Activated CD4-positive, alpha-beta T cell treated with anti-CD3 and anti-CD28 coated beads, Interleukin-2, amount 10 ng/mL, durations not matched to agents 7 days and 5 days (primary cell): ENCODE measurements at regions not wholly inside any gene's neighbourhood (a gene's known extent, or its start where the extent isn't known, plus 50 kb on each side); places are given as distances from the start of the nearest gene placed in this dataset.
"Not testable (repeated sequence)": the region's sequence is repeated elsewhere in the genome, so short reads cannot be mapped to it uniquely, and the experiment has no call there.

Source experiments
- CTCF ChIA-PET: fragments of 350-600 bp; sonication (Branson Sonifier 250); formaldehyde crosslinking; loops from one replicate; lab custom pipeline; 2021; ENCODE audit warnings: antibody characterized with exemption; lab: Charles Lee
- POLR2A ChIA-PET: fragments of 350-600 bp; sonication (Branson Sonifier 250); formaldehyde crosslinking; loops from one replicate; lab custom pipeline; 2021; ENCODE audit warnings: antibody characterized with exemption; lab: Charles Lee
- DNase-seq: peaks from one replicate; pipeline ENCODE4 v3.0.0-alpha.2; 2020
- H3K27ac Mint-ChIP-seq: one replicate; pipeline ENCODE4 v1.8.0; 2021; ENCODE audit warnings: mild to moderate bottlenecking, moderate library complexity, mixed read lengths
- H3K27me3 Mint-ChIP-seq: one replicate; pipeline ENCODE4 v1.8.0; 2021; ENCODE audit warnings: mixed read lengths
- H3K36me3 Mint-ChIP-seq: one replicate; pipeline ENCODE4 v1.8.0; 2021; ENCODE audit warnings: low read depth, mixed read lengths
- H3K4me1 Mint-ChIP-seq: one replicate; pipeline ENCODE4 v1.8.0; 2021; ENCODE audit warnings: mixed read lengths
- H3K4me3 Mint-ChIP-seq: one replicate; pipeline ENCODE4 v1.8.0; 2021; ENCODE audit warnings: mild to moderate bottlenecking, moderate library complexity, mixed read lengths
- H3K9me3 Mint-ChIP-seq: one replicate; pipeline ENCODE4 v1.8.0; 2021; ENCODE audit warnings: mixed read lengths

- Mint-ChIP-seq H3K4me1 (no peaks in the 10 kb centered on the region), H3K9me3 (no peaks in the 10 kb centered on the region), H3K27me3 (peaks cover 5% of the 10 kb centered on the region), H3K4me3 (no peak overlapping the region), H3K27ac (no peak overlapping the region), H3K36me3 (no peaks in the 10 kb centered on the region)
- POLR2A ChIA-PET: no interaction called here
- CTCF ChIA-PET: no interaction called here
- no peak for DNase-seq
These were observed 243.0 kb downstream of the KBTBD8 start for GRCh38 chr3:67241084-67241483.

GRCh38 chr3:67244130-67244529 is 246.0 kb downstream of the KBTBD8 start:
- no peak overlapping the region for H3K27ac Mint-ChIP-seq
- ChIA-PET POLR2A (no interaction called here), CTCF (no interaction called here)
- peaks cover 5% of the 10 kb centered on the region for H3K27me3 Mint-ChIP-seq
- no peak overlapping the region for H3K4me3 Mint-ChIP-seq
- no peaks in the 10 kb centered on the region for H3K4me1 Mint-ChIP-seq
- H3K9me3 Mint-ChIP-seq: no peaks in the 10 kb centered on the region
- no peaks in the 10 kb centered on the region for H3K36me3 Mint-ChIP-seq
- DNase-seq: no peak

GRCh38 chr3:67245545-67245944 is 247.4 kb downstream of the KBTBD8 start:
- no peak for DNase-seq
- Mint-ChIP-seq H3K4me3 (no peak overlapping the region), H3K9me3 (no peaks in the 10 kb centered on the region), H3K36me3 (no peaks in the 10 kb centered on the region), H3K27me3 (peaks cover 5% of the 10 kb centered on the region), H3K4me1 (no peaks in the 10 kb centered on the region), H3K27ac (no peak overlapping the region)
- POLR2A ChIA-PET: no interaction called here
- CTCF ChIA-PET: no interaction called here

GRCh38 chr3:67248726-67249125 is 250.6 kb downstream of the KBTBD8 start:
- Mint-ChIP-seq H3K4me3 (no peak overlapping the region), H3K4me1 (no peaks in the 10 kb centered on the region)

DNA sequence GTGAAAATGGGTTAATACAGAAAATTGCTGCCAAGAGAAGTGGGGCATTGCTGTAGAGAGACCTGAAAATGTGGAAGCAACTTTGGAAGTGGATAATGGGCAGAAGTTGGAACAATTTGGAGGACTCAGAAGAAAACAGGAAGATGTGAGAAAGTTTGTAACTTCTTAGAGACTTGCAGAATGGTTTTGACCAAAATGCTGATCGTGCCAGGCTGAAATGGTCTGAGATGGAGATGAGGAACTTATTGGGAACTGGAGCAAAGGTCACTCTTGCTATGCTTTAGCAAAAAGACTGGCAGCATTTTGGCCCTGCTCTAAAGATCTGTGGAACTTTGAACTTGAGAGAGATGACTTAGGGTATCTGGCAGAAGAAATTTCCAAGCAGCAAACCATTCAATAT is 254.8 kb downstream of the KBTBD8 start:
- H3K4me1 Mint-ChIP-seq, CTCF ChIA-PET, DNase-seq, POLR2A ChIA-PET, H3K36me3 Mint-ChIP-seq, H3K27me3 Mint-ChIP-seq, H3K27ac Mint-ChIP-seq, H3K4me3 Mint-ChIP-seq: not testable (repeated sequence)
- H3K9me3 Mint-ChIP-seq: peaks cover 11% of the 10 kb centered on the region

More at GRCh38 chr3:67248726-67249125, 250.6 kb downstream of the KBTBD8 start:
- H3K9me3 Mint-ChIP-seq: peaks cover 8% of the 10 kb centered on the region
- H3K36me3 Mint-ChIP-seq: no peaks in the 10 kb centered on the region
- ChIA-PET POLR2A (no interaction called here), CTCF (interaction anchor here (2.4 kb wide), 1 partner anchor 13 kb away, joined by 6 read pairs; no protein-coding TSS in a partner anchor)
- no peaks in the 10 kb centered on the region for H3K27me3 Mint-ChIP-seq
- no peak overlapping the region for H3K27ac Mint-ChIP-seq
- DNase-seq: no peak

DNA sequence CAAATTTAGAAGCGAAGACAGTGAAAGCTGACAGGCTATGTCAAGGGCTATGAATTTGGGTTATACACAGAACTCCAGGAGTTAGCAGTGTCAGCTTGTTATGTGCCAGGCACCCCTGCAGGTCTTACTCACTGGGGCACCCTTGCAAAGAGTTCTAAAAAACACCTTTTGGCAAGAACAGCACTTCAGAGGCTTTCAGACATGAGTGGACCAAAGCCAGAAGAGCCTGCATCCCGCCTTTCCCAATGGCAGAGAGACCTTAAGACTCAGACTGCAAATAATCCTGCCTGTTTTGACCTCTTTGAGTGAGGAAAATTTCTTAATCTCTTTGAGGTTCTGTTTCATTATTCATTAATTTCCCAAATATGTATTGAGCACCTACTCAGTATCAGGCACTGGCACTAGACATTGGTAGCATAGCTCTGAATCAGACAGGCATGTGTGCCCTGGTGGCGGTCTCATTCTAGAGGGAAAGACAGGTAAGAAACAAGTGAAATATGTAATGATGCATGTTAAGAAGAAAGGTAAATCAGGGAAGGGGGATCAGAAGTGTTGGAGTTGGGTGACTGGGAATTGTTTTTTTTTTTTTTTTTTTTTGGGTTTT is 280.0 kb downstream of the KBTBD8 start:
- H3K36me3 Mint-ChIP-seq: no peaks in the 10 kb centered on the region
- no peaks in the 10 kb centered on the region for H3K9me3 Mint-ChIP-seq
- POLR2A ChIA-PET: no interaction called here

GRCh38 chr3:67286586-67286985 is 288.5 kb downstream of the KBTBD8 start:
- ChIA-PET POLR2A (no interaction called here), CTCF (no interaction called here)
- Mint-ChIP-seq H3K27ac (no peak overlapping the region), H3K4me3 (no peak overlapping the region), H3K9me3 (no peaks in the 10 kb centered on the region), H3K27me3 (no peaks in the 10 kb centered on the region), H3K4me1 (no peaks in the 10 kb centered on the region), H3K36me3 (no peaks in the 10 kb centered on the region)
- DNase-seq: no peak

More for the DNA sequence above, 280.0 kb downstream of the KBTBD8 start:
- Mint-ChIP-seq H3K27ac (no peak overlapping the region), H3K4me1 (no peaks in the 10 kb centered on the region), H3K4me3 (no peak overlapping the region), H3K27me3 (peaks cover 3% of the 10 kb centered on the region)
- no peak for DNase-seq
- CTCF ChIA-PET: interaction anchor here (1.9 kb wide), 1 partner anchor 16 kb away, joined by 4 read pairs; no protein-coding TSS in a partner anchor

- no peaks in the 10 kb centered on the region for H3K36me3 Mint-ChIP-seq
- no peaks in the 10 kb centered on the region for H3K4me1 Mint-ChIP-seq
- peaks cover 2% of the 10 kb centered on the region for H3K27me3 Mint-ChIP-seq
- DNase-seq: no peak
- H3K9me3 Mint-ChIP-seq: no peaks in the 10 kb centered on the region
- H3K4me3 Mint-ChIP-seq: no peak overlapping the region
- ChIA-PET CTCF (no interaction called here), POLR2A (no interaction called here)
- no peak overlapping the region for H3K27ac Mint-ChIP-seq
These were observed 290.5 kb downstream of the KBTBD8 start for GRCh38 chr3:67288466-67289106.

GRCh38 chr3:67289626-67290025 is 291.5 kb downstream of the KBTBD8 start:
- Mint-ChIP-seq H3K4me1 (no peaks in the 10 kb centered on the region), H3K4me3 (no peak overlapping the region), H3K9me3 (no peaks in the 10 kb centered on the region), H3K27ac (no peak overlapping the region), H3K36me3 (no peaks in the 10 kb centered on the region), H3K27me3 (peaks cover 2% of the 10 kb centered on the region)
- POLR2A ChIA-PET: no interaction called here
- no peak for DNase-seq
- CTCF ChIA-PET: no interaction called here

DNA sequence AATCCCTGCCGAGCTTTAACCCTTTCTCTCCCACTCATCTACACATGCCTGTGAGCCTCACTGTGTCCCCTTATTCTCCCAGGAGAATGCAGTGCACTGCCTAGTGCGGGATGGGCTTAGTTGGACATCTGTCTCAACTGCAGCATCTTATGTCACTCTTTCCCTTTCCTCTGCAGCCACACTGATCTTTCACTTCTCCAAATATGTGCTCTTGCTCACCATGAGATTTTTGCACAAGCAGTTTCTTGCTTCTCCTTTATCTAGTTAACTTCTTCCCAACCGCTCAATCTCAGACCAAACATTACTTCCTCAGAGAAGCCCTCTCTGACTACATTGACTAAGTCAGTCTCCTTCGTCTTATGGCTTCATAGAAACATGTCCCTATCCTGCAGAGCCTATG is 292.3 kb downstream of the KBTBD8 start:
- Mint-ChIP-seq H3K36me3 (no peaks in the 10 kb centered on the region), H3K4me3 (no peak overlapping the region), H3K4me1 (no peaks in the 10 kb centered on the region), H3K27me3 (peaks cover 2% of the 10 kb centered on the region), H3K9me3 (no peaks in the 10 kb centered on the region), H3K27ac (no peak overlapping the region)
- CTCF ChIA-PET: no interaction called here
- POLR2A ChIA-PET: no interaction called here
- DNase-seq: no peak

GRCh38 chr3:67291287-67292252 is 293.5 kb downstream of the KBTBD8 start:
- Mint-ChIP-seq H3K4me1 (no peaks in the 10 kb centered on the region), H3K36me3 (no peaks in the 10 kb centered on the region), H3K9me3 (no peaks in the 10 kb centered on the region), H3K4me3 (no peak overlapping the region), H3K27ac (no peak overlapping the region), H3K27me3 (peaks cover 2% of the 10 kb centered on the region)
- no peak for DNase-seq
- ChIA-PET POLR2A (no interaction called here), CTCF (no interaction called here)

GRCh38 chr3:67292356-67293121 is 294.4 kb downstream of the KBTBD8 start:
- Mint-ChIP-seq H3K4me1 (no peaks in the 10 kb centered on the region), H3K4me3 (no peak overlapping the region), H3K9me3 (no peaks in the 10 kb centered on the region), H3K27me3 (peaks cover 2% of the 10 kb centered on the region), H3K27ac (no peak overlapping the region), H3K36me3 (no peaks in the 10 kb centered on the region)
- no peak for DNase-seq
- ChIA-PET CTCF (no interaction called here), POLR2A (no interaction called here)
